ENCODE measurements at regions not wholly inside any gene's neighbourhood (a gene's known extent, or its start where the extent isn't known, plus 50 kb on each side); places are given as distances from the start of the nearest gene placed in this dataset.

GRCh38 chr13:33435207-33435606 is 149.7 kb upstream of the STARD13 start:
- H3K4me1 ChIP-seq (ENCODE audit: control insufficient read depth, insufficient read depth, low read length), result no peaks in the 10 kb centered on the region
- no peaks in the 10 kb centered on the region for H3K27me3 ChIP-seq (ENCODE audit: control insufficient read depth, insufficient read depth, low read length)
- H3K4me3 ChIP-seq (ENCODE audit: low read depth in 2 of 2, low read length in 2 of 2), result no peak overlapping the region
- intact Hi-C loops (cut with micrococcal nuclease; ENCODE audit: unreplicated experiment), result no loop called here
- ChIA-PET CTCF (no interaction called here), POLR2A (no interaction called here)
- BruUV-seq (replicated peaks), result no TSS peak
- no peak for DNase-seq (ENCODE audit: low read depth, low spot score)
- H3K36me3 ChIP-seq (ENCODE audit: control insufficient read depth, insufficient read depth, low read length), result no peaks in the 10 kb centered on the region
- H3K27ac ChIP-seq (ENCODE audit: low read length), result no peak overlapping the region
- H3K9me3 ChIP-seq (ENCODE audit: control insufficient read depth, insufficient read depth, low read depth, low read length), result no peaks in the 10 kb centered on the region
- ATAC-seq, result no peak
- in situ Hi-C loops (cut with HindIII; ENCODE audit: low pct_unique_long_range_greater_than_20kb, low sequenced_read_pairs), result no loop called here
- no peak for TF ChIP-seq REST (IDR thresholded peaks at IDR 0.05; ENCODE audit: insufficient read depth in 1 of 2, low read depth in 2 of 2, low read length in 1 of 2)
- TF ChIP-seq POLR2AphosphoS5 (IDR thresholded peaks at IDR 0.05; ENCODE audit: low read depth, low read length), result no peak
- no peak for TF ChIP-seq TCF7L2 (IDR thresholded peaks at IDR 0.05; ENCODE audit: low read depth, low read length)

- no TSS peak for BruUV-seq (replicated peaks)
Measured at GRCh38 chr13:33438918-33439317, 153.4 kb upstream of the STARD13 start.

More at GRCh38 chr13:33438918-33439317, 153.4 kb upstream of the STARD13 start:
- DNase-seq (ENCODE audit: low read depth, low spot score) (no peak), ATAC-seq (no peak)
- no peaks in the 10 kb centered on the region for H3K9me3 ChIP-seq (ENCODE audit: control insufficient read depth, insufficient read depth, low read depth, low read length)
- no peak overlapping the region for H3K27ac ChIP-seq (ENCODE audit: low read length)
- H3K36me3 ChIP-seq (ENCODE audit: control insufficient read depth, insufficient read depth, low read length), result no peaks in the 10 kb centered on the region
- in situ Hi-C loops (cut with HindIII; ENCODE audit: low pct_unique_long_range_greater_than_20kb, low sequenced_read_pairs) (no loop called here), intact Hi-C loops (cut with micrococcal nuclease; ENCODE audit: unreplicated experiment) (no loop called here)
- ChIA-PET CTCF (no interaction called here), POLR2A (no interaction called here)
- no peak overlapping the region for H3K4me3 ChIP-seq (ENCODE audit: low read depth in 2 of 2, low read length in 2 of 2)
- no peaks in the 10 kb centered on the region for H3K27me3 ChIP-seq (ENCODE audit: control insufficient read depth, insufficient read depth, low read length)
- H3K4me1 ChIP-seq (ENCODE audit: control insufficient read depth, insufficient read depth, low read length), result no peaks in the 10 kb centered on the region
- TF ChIP-seq CTCF (IDR thresholded peaks at IDR 0.05) (no peak), SIN3A (IDR thresholded peaks at IDR 0.05; ENCODE audit: borderline replicate concordance, insufficient read depth, low read depth, low read length) (no peak), POLR2AphosphoS5 (IDR thresholded peaks at IDR 0.05; ENCODE audit: low read depth, low read length) (no peak), REST (IDR thresholded peaks at IDR 0.05; ENCODE audit: insufficient read depth in 1 of 2, low read depth in 2 of 2, low read length in 1 of 2) (no peak), TCF7L2 (IDR thresholded peaks at IDR 0.05; ENCODE audit: low read depth, low read length) (no peak)

Measured in Panc1 (cell line).